ENCODE measurements at regions not wholly inside any gene's neighbourhood (a gene's known extent, or its start where the extent isn't known, plus 50 kb on each side); places are given as distances from the start of the nearest gene placed in this dataset.

- TF ChIP-seq CTCF (IDR thresholded peaks at IDR 0.05) (no peak), EP300 (IDR thresholded peaks at IDR 0.05) (no peak)
Measured at GRCh38 chr4:189291939-189292338, 648.7 kb upstream of the FRG1 start.
